Transverse colon (tissue), 3 donors: ENCODE measurements at regions not wholly inside any gene's neighbourhood (a gene's known extent, or its start where the extent isn't known, plus 50 kb on each side); places are given as distances from the start of the nearest gene placed in this dataset.
"Not testable (repeated sequence)": the region's sequence is repeated elsewhere in the genome, so short reads cannot be mapped to it uniquely, and the experiment has no call there.

Source experiments
- CTCF ChIP-seq, 5 experiments: fragments of 200-600 bp in 3 of 5; fragments of 450-650 bp in 2 of 5; sonication (generic) in 3 of 5; IDR thresholded peaks; 1 replicate in 2 of 5; 2 replicates in 3 of 5; pipeline ENCODE4 v1.5.1; 2016 to 2017; ENCODE audit warnings: antibody characterized with exemption in 5 of 5, inconsistent platforms in 3 of 5, mild to moderate bottlenecking in 2 of 5, moderate library complexity in 1 of 5
- POLR2A ChIP-seq: fragments of 450-650 bp; IDR thresholded peaks from one replicate; pipeline ENCODE4 v1.6.1; 2016; ENCODE audit warnings: antibody characterized with exemption, mild to moderate bottlenecking, moderate library complexity

GRCh38 chr17:13415200-13415599 is 186.5 kb downstream of the HS3ST3A1 start:
- not testable (repeated sequence) for TF ChIP-seq POLR2A; CTCF (IDR thresholded peaks at IDR 0.05)
